OCI-M2 (cell line): ENCODE measurements at regions not wholly inside any gene's neighbourhood (a gene's known extent, or its start where the extent isn't known, plus 50 kb on each side); places are given as distances from the start of the nearest gene placed in this dataset.

Experiments
- DNase-seq: peaks from one replicate; lab custom pipeline; 2025; ENCODE audit not compliant: unreplicated experiment; lab: John Stamatoyannopoulos, UW

- DNase-seq, result no peak
Observed at GRCh38 chr4:135325264-135325663, 1123.7 kb upstream of the PABPC4L start.

GRCh38 chr4:135319685-135320084 is 1118.1 kb upstream of the PABPC4L start:
- DNase-seq, result no peak

GRCh38 chr4:135316266-135316779 is 1114.7 kb upstream of the PABPC4L start:
- DNase-seq, result no peak

- no peak for DNase-seq
Observed at GRCh38 chr4:135290136-135290535, 1088.5 kb upstream of the PABPC4L start.

GRCh38 chr4:135283934-135284333 is 1082.3 kb upstream of the PABPC4L start:
- DNase-seq, result no peak

GRCh38 chr4:135282676-135283075 is 1081.1 kb upstream of the PABPC4L start:
- no peak for DNase-seq

GRCh38 chr4:135281230-135281629 is 1079.6 kb upstream of the PABPC4L start:
- no peak for DNase-seq

- DNase-seq, result no peak
Observed at GRCh38 chr4:135277980-135278315, 1076.4 kb upstream of the PABPC4L start.

GRCh38 chr4:135277068-135277979 is 1075.7 kb upstream of the PABPC4L start:
- DNase-seq, result no peak

- DNase-seq, result no peak
Observed at GRCh38 chr4:135274416-135274815, 1072.8 kb upstream of the PABPC4L start.

- no peak for DNase-seq
Observed at GRCh38 chr4:135269125-135269890, 1067.7 kb upstream of the PABPC4L start.

- DNase-seq, result no peak
Observed at GRCh38 chr4:135268369-135268768, 1066.8 kb upstream of the PABPC4L start.

- DNase-seq, result no peak
Observed at GRCh38 chr4:135267148-135267865, 1065.7 kb upstream of the PABPC4L start.

- DNase-seq, result no peak
Observed at GRCh38 chr4:135256111-135256510, 1054.5 kb upstream of the PABPC4L start.

GRCh38 chr4:135250040-135250439 is 1048.5 kb upstream of the PABPC4L start:
- DNase-seq, result no peak

GRCh38 chr4:135249024-135249423 is 1047.4 kb upstream of the PABPC4L start:
- no peak for DNase-seq

GRCh38 chr4:135244696-135245095 is 1043.1 kb upstream of the PABPC4L start:
- no peak for DNase-seq

GRCh38 chr4:135244056-135244455 is 1042.5 kb upstream of the PABPC4L start:
- DNase-seq, result no peak

GRCh38 chr4:135240796-135241195 is 1039.2 kb upstream of the PABPC4L start:
- DNase-seq, result no peak

- no peak for DNase-seq
Observed at GRCh38 chr4:135239964-135240363, 1038.4 kb upstream of the PABPC4L start.

GRCh38 chr4:135238940-135239339 is 1037.4 kb upstream of the PABPC4L start:
- no peak for DNase-seq
